ENCODE measurements at regions not wholly inside any gene's neighbourhood (a gene's known extent, or its start where the extent isn't known, plus 50 kb on each side); places are given as distances from the start of the nearest gene placed in this dataset.

DNA sequence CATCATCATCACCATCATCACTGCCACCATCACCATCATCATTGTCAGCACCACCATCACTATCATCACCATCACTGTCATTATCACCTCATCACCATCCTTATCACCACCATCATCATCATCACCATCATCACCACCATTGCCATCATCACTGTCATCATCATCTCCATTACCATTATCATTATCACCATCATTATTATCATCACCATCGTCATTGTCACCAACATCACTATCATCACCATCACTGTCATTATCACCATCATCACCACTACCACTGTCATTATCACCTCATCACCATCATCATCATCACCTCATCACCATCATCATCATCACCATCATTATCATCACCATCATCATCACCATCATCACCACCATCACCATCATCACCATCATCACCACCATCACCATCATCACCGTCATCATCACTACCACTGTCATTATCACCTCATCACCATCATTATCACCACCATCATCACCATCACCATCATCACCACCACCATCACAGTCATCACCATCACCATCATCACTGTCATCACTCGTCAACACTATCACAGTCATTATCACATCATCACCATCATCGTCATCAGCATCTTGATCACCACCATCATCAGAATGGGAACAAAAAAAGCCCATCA, 191.1 kb downstream of the TTLL2 start:
- no peak for DNase-seq

- no peak for DNase-seq
Observed at GRCh38 chr6:167517254-167517916, 192.5 kb downstream of the TTLL2 start.

DNA sequence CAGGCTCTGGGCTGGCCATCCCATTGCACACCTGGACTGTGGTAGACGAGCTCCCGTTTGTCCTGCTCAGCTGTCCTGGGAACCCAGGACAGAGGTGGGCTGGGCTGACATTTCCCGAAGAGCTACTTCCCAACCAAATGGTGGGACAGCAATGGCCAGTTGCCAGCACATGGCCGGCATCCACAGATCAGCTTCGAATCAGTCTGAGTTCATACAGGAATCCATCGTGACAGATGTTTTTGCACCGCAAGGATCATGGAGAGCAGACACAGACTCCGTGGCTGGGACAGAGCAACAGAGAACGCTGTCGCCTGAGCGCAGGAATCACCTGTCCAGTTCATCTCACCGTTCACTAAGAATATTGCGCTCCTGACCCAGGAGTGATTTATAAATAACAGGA, 198.5 kb downstream of the TTLL2 start:
- DNase-seq, result no peak

GRCh38 chr6:167524261-167525111, 199.6 kb downstream of the TTLL2 start:
- DNase-seq, result no peak

DNA sequence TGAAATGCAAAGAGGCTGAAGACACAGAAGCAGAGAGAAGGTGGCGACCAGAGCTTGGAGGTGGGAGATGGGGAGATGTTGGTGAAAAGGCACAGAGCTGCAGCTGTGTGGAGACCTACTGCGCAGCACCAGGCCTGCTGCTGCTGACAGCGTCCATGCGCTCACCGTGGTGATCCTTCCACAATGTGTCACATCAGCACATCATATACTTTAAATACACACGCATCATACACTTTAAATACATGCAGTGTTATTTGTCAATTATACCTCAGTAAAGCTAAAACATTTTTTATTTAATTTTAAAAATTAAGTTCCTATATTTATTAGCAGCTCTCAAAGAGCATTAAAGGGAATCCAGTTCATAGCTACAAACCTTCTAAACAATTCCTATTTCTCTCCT, 200.9 kb downstream of the TTLL2 start:
- no peak for DNase-seq

- DNase-seq, result no peak
Observed at GRCh38 chr6:167526465-167527368, 201.8 kb downstream of the TTLL2 start.

DNA sequence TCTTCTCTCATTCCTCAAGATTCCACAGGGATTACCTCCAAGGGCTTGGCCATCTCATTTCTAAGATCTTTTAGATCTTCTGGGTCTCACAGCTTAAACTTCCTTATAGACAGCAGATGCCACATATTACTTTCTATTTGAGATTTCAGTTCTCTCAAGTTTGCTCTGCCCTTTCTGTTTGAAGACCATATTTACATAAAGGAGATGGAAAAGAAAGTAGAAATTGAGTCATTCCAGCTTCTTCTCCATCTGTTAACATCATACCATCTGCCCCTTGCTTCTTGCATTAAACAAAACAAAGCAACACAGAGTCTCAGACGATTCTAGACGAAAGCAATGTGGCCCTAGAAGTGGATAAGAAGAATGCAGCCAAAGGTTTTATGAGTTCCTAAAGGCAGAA, 203.4 kb downstream of the TTLL2 start:
- peak in 1 of 2 donors; percentile 7 for DNase-seq

- no peak for DNase-seq
Observed at GRCh38 chr6:167528976-167529375, 204.1 kb downstream of the TTLL2 start.

GRCh38 chr6:167529444-167530335, 204.8 kb downstream of the TTLL2 start:
- DNase-seq, result no peak

- DNase-seq, result no peak
Observed at GRCh38 chr6:167530951-167531350, 206.1 kb downstream of the TTLL2 start.

GRCh38 chr6:167532410-167533288, 207.8 kb downstream of the TTLL2 start:
- no peak for DNase-seq

- no peak for DNase-seq
Observed at GRCh38 chr6:167533851-167534250, 209.0 kb downstream of the TTLL2 start.

DNA sequence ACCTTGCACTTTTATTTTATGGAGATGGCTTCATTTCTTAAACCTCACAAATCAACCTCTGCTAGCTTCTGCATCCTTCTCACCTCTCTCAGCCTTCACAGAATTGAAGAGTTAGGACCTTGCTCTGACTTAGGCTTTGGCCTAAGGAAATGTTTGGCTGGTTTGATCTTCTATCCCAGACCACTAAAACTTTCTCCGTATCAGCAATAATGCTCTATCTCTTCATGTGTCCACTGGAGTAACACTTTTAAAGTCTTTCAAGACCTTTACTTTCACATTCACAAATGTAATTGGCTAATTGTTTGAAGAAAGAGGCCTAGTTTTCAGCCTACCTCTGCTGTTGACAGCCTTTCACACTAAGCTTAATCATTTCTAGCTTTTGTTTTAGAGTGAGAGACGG, 212.9 kb downstream of the TTLL2 start:
- DNase-seq, result no peak

DNA sequence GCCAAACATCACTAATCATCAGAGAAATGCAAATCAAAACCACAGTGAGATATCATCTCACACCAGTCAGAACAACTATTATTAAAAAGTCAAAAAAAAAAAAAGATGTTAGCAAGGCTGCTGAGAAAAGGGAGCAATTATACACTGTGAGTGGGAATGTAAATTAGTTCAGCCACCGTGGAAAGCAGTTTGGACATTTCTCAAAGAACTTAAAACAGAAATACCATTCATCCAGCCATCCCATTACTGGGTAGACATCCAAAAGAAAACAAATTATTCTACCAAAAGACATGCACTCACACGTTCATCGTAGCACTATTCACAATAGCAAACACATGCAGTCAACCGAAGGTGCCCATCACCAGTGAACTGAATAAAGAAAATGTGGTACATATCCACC, 213.9 kb downstream of the TTLL2 start:
- no peak for DNase-seq

DNA sequence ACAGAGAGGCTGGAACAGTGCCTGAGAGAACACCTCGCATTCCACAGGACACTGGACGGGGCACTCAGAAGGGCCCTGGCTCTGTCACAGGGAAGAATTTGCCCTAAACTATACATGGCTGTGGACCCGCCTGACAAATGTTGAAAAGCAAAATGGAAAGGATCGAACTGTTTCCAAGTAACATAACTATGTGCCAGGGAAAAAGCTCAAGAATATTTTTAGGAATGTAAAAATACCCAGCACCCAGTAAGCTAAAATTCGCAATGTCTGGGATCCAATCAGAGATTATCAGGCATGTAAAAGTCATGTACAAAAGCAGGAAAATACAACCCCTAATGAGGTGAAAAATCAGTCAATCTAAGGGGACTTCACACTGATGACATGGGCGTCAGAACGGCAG, 215.9 kb downstream of the TTLL2 start:
- no peak for DNase-seq

- no peak for DNase-seq
Observed at GRCh38 chr6:167541544-167541943, 216.7 kb downstream of the TTLL2 start.

DNA sequence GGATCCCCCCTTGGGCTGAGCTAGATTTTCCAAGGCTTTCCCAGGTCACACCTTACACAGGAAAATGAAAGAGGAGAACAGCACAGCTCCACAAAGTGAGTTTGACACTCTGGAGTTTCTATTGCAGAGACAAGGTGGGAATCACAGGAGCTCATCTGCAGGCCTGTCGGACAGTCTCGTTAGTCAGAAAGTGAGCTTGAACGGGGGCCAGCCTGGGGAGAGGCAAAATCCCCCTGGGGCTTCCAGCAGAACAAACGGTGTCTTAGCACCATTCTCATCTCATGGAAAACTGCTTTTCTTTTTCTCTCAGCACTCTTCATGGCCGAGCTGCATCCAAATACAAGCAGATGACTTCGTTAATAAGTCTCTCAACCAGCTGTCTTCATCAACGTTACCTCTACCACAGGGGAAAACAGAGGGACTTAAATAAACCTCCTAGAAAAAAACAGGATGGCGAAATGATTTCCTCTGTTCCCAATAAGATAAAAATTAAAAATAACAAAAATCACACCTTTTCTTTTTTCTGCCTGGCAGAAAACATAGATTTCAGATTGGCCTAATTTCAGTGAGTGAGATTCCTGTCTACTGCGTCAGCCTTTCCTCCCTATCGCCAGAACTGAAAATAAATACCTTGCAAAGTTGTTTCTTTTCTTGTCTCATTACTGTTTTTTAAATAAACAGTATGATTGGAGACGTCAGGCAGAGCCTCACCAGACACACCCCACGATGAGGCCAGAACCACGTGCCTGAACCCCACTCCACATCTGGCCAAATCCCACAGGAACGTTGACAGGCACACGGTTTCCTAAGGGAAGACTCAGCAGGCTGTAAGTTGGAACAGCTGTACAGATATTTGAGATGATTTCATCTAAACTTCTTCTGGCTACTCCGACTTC, 219.0 kb downstream of the TTLL2 start:
- no peak for DNase-seq

DNA sequence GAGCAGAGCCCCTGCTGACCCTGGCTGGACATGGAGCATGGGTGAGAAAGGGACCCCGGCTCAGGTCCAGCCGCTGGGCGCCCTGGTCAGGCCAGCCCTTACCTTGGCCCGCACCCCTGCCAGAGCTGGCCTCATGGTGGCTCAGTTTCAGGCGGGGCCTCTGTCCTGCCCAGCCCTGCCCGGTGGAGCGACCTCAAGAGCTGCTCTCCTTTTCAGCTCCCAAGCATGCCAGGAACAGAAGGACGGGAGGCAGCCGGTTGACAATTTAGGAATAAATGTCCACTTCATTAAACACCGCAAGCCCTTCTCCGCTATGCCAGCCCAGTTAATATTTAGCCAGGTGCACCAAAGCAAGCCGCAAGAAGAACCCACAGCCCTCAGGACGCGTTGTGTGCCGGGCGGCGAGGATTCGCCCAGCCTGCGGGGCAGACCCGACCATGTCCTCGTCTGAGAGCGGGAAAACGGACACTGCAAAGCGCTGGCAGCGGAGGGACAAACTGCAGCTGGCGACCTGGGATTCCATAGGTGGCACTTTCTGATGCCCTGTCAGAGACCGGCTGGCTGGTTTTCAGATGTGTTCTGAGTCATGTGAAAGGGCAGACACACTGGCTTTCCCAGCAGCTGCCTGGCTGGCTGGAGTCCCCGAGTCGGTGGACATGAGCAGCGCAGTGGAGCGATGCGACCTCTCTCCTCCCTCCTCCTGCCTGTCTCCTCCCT, 221.9 kb downstream of the TTLL2 start:
- no peak for DNase-seq

GRCh38 chr6:167547328-167547692, 222.4 kb downstream of the TTLL2 start:
- DNase-seq, result no peak

Measured in hippocampal formation (tissue), 2 donors.